ENCODE measurements at regions not wholly inside any gene's neighbourhood (a gene's known extent, or its start where the extent isn't known, plus 50 kb on each side); places are given as distances from the start of the nearest gene placed in this dataset.

- no peaks in the 10 kb centered on the region for H3K9me3 ChIP-seq (ENCODE audit: low read depth)
- no peaks in the 10 kb centered on the region for H4K20me1 ChIP-seq (ENCODE audit: low read depth)
- H3K9ac ChIP-seq = no peak overlapping the region
- no peaks in the 10 kb centered on the region for H3K36me3 Mint-ChIP-seq
- no peaks in the 10 kb centered on the region for H3K4me1 Mint-ChIP-seq
- no peak overlapping the region for H3K27ac ChIP-seq
- no peak overlapping the region for H3K27ac Mint-ChIP-seq
- no peak for DNase-seq (ENCODE audit: low spot score)
- H3K36me3 ChIP-seq = no peaks in the 10 kb centered on the region
- TF ChIP-seq CTCF (IDR thresholded peaks at IDR 0.05) = no peak
- no peak for TF ChIP-seq EZH2 (IDR thresholded peaks at IDR 0.05)
- TF ChIP-seq EZH2phosphoT487 (IDR thresholded peaks at IDR 0.05) = no peak
- no peak overlapping the region for H3K4me2 ChIP-seq
- H3K79me2 ChIP-seq (ENCODE audit: low read depth) = no peaks in the 10 kb centered on the region
- H3F3A ChIP-seq (ENCODE audit: low read depth) = no peaks in the 10 kb centered on the region
- H3K27me3 ChIP-seq = no peaks in the 10 kb centered on the region
- no peak overlapping the region for H3K4me3 ChIP-seq
- H3K9me3 Mint-ChIP-seq = no peaks in the 10 kb centered on the region
- peaks cover 7% of the 10 kb centered on the region for H3K4me1 ChIP-seq
- H3K4me3 Mint-ChIP-seq = no peak overlapping the region
- peak overlapping the region; percentile 12 for H2AFZ ChIP-seq (replicated peaks)
- H3K27me3 Mint-ChIP-seq (ENCODE audit: insufficient read depth, low read depth) = peaks cover 4% of the 10 kb centered on the region
Measured at GRCh38 chr11:79783833-79784232, 343.0 kb upstream of the TENM4 start.

- no peaks in the 10 kb centered on the region for H3F3A ChIP-seq (ENCODE audit: low read depth)
- Mint-ChIP-seq H3K9me3 (peaks cover 2% of the 10 kb centered on the region), H3K27me3 (ENCODE audit: insufficient read depth, low read depth) (no peaks in the 10 kb centered on the region), H3K4me3 (no peak overlapping the region), H3K36me3 (no peaks in the 10 kb centered on the region), H3K4me1 (no peaks in the 10 kb centered on the region), H3K27ac (no peak overlapping the region)
- H3K9ac ChIP-seq = no peak overlapping the region
- no peaks in the 10 kb centered on the region for H3K36me3 ChIP-seq
- H3K27me3 ChIP-seq = no peaks in the 10 kb centered on the region
- no peaks in the 10 kb centered on the region for H3K79me2 ChIP-seq (ENCODE audit: low read depth)
- no peaks in the 10 kb centered on the region for H3K9me3 ChIP-seq (ENCODE audit: low read depth)
- DNase-seq (ENCODE audit: low spot score) = no peak
- H4K20me1 ChIP-seq (ENCODE audit: low read depth) = no peaks in the 10 kb centered on the region
- no peak overlapping the region for H3K4me2 ChIP-seq
- no peaks in the 10 kb centered on the region for H3K4me1 ChIP-seq
- TF ChIP-seq EZH2 (IDR thresholded peaks at IDR 0.05) (no peak), CTCF (IDR thresholded peaks at IDR 0.05) (no peak), EZH2phosphoT487 (IDR thresholded peaks at IDR 0.05) (no peak)
- no peak overlapping the region for H2AFZ ChIP-seq (replicated peaks)
- H3K27ac ChIP-seq = no peak overlapping the region
- H3K4me3 ChIP-seq = no peak overlapping the region
Measured at GRCh38 chr11:79768343-79768742, 327.5 kb upstream of the TENM4 start.

GRCh38 chr11:79762279-79762921 lies 321.6 kb upstream of the TENM4 start:
- Histone ChIP-seq H3K4me3 (no peak overlapping the region), H2AFZ (replicated peaks) (no peak overlapping the region), H3K4me2 (no peak overlapping the region), H3K79me2 (ENCODE audit: low read depth) (no peaks in the 10 kb centered on the region), H3K27me3 (no peaks in the 10 kb centered on the region), H3K9ac (no peak overlapping the region), H3K27ac (no peak overlapping the region), H3K9me3 (ENCODE audit: low read depth) (no peaks in the 10 kb centered on the region), H3K36me3 (no peaks in the 10 kb centered on the region), H4K20me1 (ENCODE audit: low read depth) (no peaks in the 10 kb centered on the region), H3F3A (ENCODE audit: low read depth) (no peaks in the 10 kb centered on the region), H3K4me1 (no peaks in the 10 kb centered on the region)
- Mint-ChIP-seq H3K4me1 (peaks cover 9% of the 10 kb centered on the region), H3K27ac (no peak overlapping the region), H3K4me3 (no peak overlapping the region), H3K36me3 (no peaks in the 10 kb centered on the region), H3K27me3 (ENCODE audit: insufficient read depth, low read depth) (no peaks in the 10 kb centered on the region), H3K9me3 (no peaks in the 10 kb centered on the region)
- TF ChIP-seq EZH2 (IDR thresholded peaks at IDR 0.05) (no peak), CTCF (IDR thresholded peaks at IDR 0.05) (peak; percentile 47)
- DNase-seq (ENCODE audit: low spot score) = peak; percentile 15

Data from neural progenitor cell (in vitro differentiated cells).